GM23338 (cell line): ENCODE measurements at regions not wholly inside any gene's neighbourhood (a gene's known extent, or its start where the extent isn't known, plus 50 kb on each side); places are given as distances from the start of the nearest gene placed in this dataset.

Source experiments
- ATAC-seq: fragments of 200-7000 bp; cut with Tn5 transposase; 3 replicates; pipeline ENCODE4 v1.9.1; 2020
- DNase-seq: peaks from one replicate; pipeline ENCODE4 v3.0.0-alpha.2; 2015; ENCODE audit warnings: low spot score
- H2AFZ ChIP-seq: fragments of 200-600 bp; sonication (generic); 2 replicates; pipeline ENCODE4 v1.8.0; 2016; ENCODE audit warnings: antibody characterized with exemption, mild to moderate bottlenecking, moderate library complexity
- H3F3A ChIP-seq: fragments of 200-600 bp; sonication (generic); replicated peaks from 2 replicates; pipeline ENCODE4 v1.8.0; 2017; ENCODE audit warnings: antibody characterized with exemption, mixed run types, low read depth
- H3K27ac ChIP-seq: fragments of 200-600 bp; sonication (generic); 2 replicates; pipeline ENCODE4 v1.6.1; 2016; ENCODE audit warnings: low read depth
- H3K27me3 ChIP-seq: fragments of 200-600 bp; sonication (generic); 2 replicates; pipeline ENCODE4 v1.8.0; 2016; ENCODE audit warnings: mild to moderate bottlenecking, mixed run types, moderate library complexity; ENCODE audit not compliant: insufficient read depth
- H3K36me3 ChIP-seq: fragments of 200-600 bp; sonication (generic); 2 replicates; pipeline ENCODE4 v1.8.0; 2016; ENCODE audit warnings: mild to moderate bottlenecking; ENCODE audit not compliant: insufficient read depth
- H3K4me1 ChIP-seq: fragments of 200-600 bp; sonication (generic); 2 replicates; pipeline ENCODE4 v1.8.0; 2016; ENCODE audit warnings: mild to moderate bottlenecking, moderate library complexity; ENCODE audit not compliant: insufficient read depth
- H3K4me2 ChIP-seq: fragments of 200-600 bp; sonication (generic); 2 replicates; pipeline ENCODE4 v1.7.1; 2017; ENCODE audit warnings: mixed run types
- H3K4me3 ChIP-seq: fragments of 200-600 bp; sonication (generic); 2 replicates; pipeline ENCODE4 v1.6.1; 2016; ENCODE audit warnings: mixed run types
- H3K79me2 ChIP-seq: fragments of 200-600 bp; sonication (generic); replicated peaks from 2 replicates; pipeline ENCODE4 v1.8.0; 2017; ENCODE audit warnings: mild to moderate bottlenecking; ENCODE audit not compliant: insufficient read depth
- H3K9me2 ChIP-seq: fragments of 200-600 bp; sonication (generic); 2 replicates; pipeline ENCODE4 v1.8.0; 2017; ENCODE audit not compliant: insufficient read depth
- H4K20me1 ChIP-seq: fragments of 200-600 bp; sonication (generic); replicated peaks from 2 replicates; pipeline ENCODE4 v1.8.0; 2017; ENCODE audit warnings: mild to moderate bottlenecking; ENCODE audit not compliant: insufficient read depth
- H3K27ac Mint-ChIP-seq: 2 replicates; pipeline ENCODE4 v1.8.0; 2020; ENCODE audit warnings: inconsistent platforms, mild to moderate bottlenecking, moderate library complexity, mixed read lengths
- H3K27me3 Mint-ChIP-seq: 3 replicates; pipeline ENCODE4 v1.8.0; 2022; ENCODE audit warnings: low read depth, mild to moderate bottlenecking, moderate library complexity, mixed read lengths, inconsistent platforms; ENCODE audit not compliant: insufficient read depth, poor library complexity
- H3K36me3 Mint-ChIP-seq: 3 replicates; pipeline ENCODE4 v1.8.0; 2021; ENCODE audit warnings: low read depth, mild to moderate bottlenecking, inconsistent platforms, moderate library complexity, mixed read lengths
- H3K4me1 Mint-ChIP-seq: 3 replicates; pipeline ENCODE4 v1.8.0; 2020; ENCODE audit warnings: mild to moderate bottlenecking, inconsistent platforms, mixed read lengths
- H3K4me3 Mint-ChIP-seq: 3 replicates; pipeline ENCODE4 v1.8.0; 2021; ENCODE audit warnings: moderate library complexity, mild to moderate bottlenecking, inconsistent platforms, mixed read lengths
- H3K9me3 Mint-ChIP-seq: 3 replicates; pipeline ENCODE4 v1.8.0; 2020; ENCODE audit warnings: moderate library complexity, mild to moderate bottlenecking, inconsistent platforms, mixed read lengths
- JUNB ChIP-seq: IDR thresholded peaks from one replicate; pipeline ENCODE4 v1.6.1; 2016; ENCODE audit warnings: antibody characterized with exemption; ENCODE audit not compliant: unreplicated experiment
- NANOG ChIP-seq: IDR thresholded peaks from 2 replicates; pipeline ENCODE4 v1.6.1; 2016; ENCODE audit warnings: antibody characterized with exemption, borderline replicate concordance
- ZNF114 ChIP-seq: fragments of 250-450 bp; sonication (Bioruptor Pico); IDR thresholded peaks from 2 replicates; pipeline ENCODE4 v1.5.0; 2020; ENCODE audit warnings: mild to moderate bottlenecking, moderate library complexity
- TF ChIP-seq, protein P1 (sequence below): IDR thresholded peaks from one replicate; pipeline ENCODE4 v1.6.1; 2018; ENCODE audit warnings: antibody characterized with exemption; ENCODE audit not compliant: unreplicated experiment
- TF ChIP-seq, protein P2 (sequence below), 2 experiments: fragments of 200-600 bp in 1 of 2; sonication (generic) in 1 of 2; conservative IDR thresholded peaks; 2 replicates each; pipeline versions ENCODE4 v1.5.1 to v1.6.1; 2016 to 2017; ENCODE audit warnings: antibody characterized with exemption in 2 of 2, low read depth in 2 of 2, mild to moderate bottlenecking in 2 of 2, moderate library complexity in 1 of 2
- TF ChIP-seq, protein P3 (sequence below): fragments of 250-450 bp; sonication (Bioruptor Pico); IDR thresholded peaks from 2 replicates; pipeline ENCODE4 v1.5.0; 2020; ENCODE audit warnings: mild to moderate bottlenecking, moderate library complexity

DNA sequence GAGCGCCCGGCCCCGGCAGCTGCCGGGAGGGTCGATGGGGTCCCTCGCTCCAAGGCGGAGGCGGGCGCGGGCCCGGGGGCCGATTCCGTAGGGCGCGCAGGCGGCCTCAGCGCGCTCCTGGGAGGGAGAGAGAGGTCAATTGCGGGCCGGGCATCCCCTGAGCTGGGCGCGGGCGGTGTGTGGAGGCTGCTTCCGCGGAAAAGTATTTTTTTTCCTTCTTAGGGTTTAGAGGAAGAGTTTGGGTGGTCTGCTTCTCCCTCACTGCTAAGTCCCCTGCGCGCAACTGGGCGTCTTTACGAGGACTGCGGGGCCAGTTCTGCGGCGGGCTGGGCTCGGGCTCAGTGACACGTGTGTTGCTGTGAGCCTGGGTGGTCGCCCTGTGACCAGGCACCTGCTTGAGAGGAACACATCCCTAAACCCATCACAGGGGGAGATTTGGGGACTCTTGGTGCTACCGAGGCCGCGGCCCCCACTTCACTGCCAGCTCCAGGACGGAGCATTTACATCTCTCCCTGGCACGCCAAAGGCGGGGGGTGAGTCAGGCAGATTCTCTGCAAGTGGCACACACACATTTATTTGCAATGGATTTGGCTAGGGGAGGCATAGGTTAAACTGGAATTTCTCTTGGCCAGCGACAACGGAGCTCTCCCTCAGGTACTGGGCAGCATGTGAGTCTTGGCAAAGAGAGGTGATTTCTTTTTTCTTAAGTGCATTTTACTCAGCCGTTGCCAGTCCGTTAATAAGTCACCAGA lies 151.2 kb upstream of the SLC4A4 start (continued):
- TF ChIP-seq, protein P1, sequence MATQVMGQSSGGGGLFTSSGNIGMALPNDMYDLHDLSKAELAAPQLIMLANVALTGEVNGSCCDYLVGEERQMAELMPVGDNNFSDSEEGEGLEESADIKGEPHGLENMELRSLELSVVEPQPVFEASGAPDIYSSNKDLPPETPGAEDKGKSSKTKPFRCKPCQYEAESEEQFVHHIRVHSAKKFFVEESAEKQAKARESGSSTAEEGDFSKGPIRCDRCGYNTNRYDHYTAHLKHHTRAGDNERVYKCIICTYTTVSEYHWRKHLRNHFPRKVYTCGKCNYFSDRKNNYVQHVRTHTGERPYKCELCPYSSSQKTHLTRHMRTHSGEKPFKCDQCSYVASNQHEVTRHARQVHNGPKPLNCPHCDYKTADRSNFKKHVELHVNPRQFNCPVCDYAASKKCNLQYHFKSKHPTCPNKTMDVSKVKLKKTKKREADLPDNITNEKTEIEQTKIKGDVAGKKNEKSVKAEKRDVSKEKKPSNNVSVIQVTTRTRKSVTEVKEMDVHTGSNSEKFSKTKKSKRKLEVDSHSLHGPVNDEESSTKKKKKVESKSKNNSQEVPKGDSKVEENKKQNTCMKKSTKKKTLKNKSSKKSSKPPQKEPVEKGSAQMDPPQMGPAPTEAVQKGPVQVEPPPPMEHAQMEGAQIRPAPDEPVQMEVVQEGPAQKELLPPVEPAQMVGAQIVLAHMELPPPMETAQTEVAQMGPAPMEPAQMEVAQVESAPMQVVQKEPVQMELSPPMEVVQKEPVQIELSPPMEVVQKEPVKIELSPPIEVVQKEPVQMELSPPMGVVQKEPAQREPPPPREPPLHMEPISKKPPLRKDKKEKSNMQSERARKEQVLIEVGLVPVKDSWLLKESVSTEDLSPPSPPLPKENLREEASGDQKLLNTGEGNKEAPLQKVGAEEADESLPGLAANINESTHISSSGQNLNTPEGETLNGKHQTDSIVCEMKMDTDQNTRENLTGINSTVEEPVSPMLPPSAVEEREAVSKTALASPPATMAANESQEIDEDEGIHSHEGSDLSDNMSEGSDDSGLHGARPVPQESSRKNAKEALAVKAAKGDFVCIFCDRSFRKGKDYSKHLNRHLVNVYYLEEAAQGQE: no peak
- no peak for TF ChIP-seq JUNB
- TF ChIP-seq ZNF114 (CRISPR knock-in tag): no peak
- TF ChIP-seq NANOG: no peak

DNA sequence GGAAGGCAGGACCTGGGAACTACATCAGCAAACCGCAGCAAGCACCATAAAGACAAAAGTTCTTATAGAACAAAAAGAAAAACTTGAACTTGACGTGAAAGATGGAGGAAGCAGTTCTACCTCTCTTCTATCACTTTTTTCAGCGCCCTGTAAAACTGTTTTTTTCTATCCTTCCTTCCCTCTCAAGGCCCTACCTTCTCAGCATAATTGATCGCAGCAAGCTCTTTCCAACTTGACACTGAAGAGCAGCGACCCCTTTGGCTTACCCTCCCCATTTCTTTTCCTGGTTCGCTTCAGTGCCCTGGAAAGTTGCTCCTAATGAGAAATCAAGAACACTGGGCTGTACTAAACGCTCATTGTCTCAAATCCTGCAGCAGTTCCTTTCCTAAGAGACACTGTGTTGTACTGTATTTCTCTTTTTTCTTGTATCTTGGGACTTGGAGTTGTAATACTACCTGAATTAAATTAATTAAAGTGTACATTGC lies 150.6 kb upstream of the SLC4A4 start:
- Mint-ChIP-seq H3K9me3 (no peaks in the 10 kb centered on the region), H3K36me3 (no peaks in the 10 kb centered on the region; the same call in 2 of the 3 replicates), H3K27ac (no peak overlapping the region), H3K4me3 (peak overlapping the region; percentile 85), H3K4me1 (peaks cover 13% of the 10 kb centered on the region), H3K27me3 (peaks cover 22% of the 10 kb centered on the region)
- Histone ChIP-seq H3K27me3 (peaks cover 46% of the 10 kb centered on the region), H3K36me3 (no peaks in the 10 kb centered on the region), H3K9me2 (no peaks in the 10 kb centered on the region), H3K4me3 (peak overlapping the region; percentile 78), H4K20me1 (no peaks in the 10 kb centered on the region), H3K79me2 (no peaks in the 10 kb centered on the region), H3K27ac (no peak overlapping the region), H2AFZ (peak overlapping the region; percentile 92), H3F3A (no peaks in the 10 kb centered on the region), H3K4me2 (peak overlapping the region; percentile 89), H3K4me1 (peaks cover 5% of the 10 kb centered on the region)
- TF ChIP-seq, protein P2, sequence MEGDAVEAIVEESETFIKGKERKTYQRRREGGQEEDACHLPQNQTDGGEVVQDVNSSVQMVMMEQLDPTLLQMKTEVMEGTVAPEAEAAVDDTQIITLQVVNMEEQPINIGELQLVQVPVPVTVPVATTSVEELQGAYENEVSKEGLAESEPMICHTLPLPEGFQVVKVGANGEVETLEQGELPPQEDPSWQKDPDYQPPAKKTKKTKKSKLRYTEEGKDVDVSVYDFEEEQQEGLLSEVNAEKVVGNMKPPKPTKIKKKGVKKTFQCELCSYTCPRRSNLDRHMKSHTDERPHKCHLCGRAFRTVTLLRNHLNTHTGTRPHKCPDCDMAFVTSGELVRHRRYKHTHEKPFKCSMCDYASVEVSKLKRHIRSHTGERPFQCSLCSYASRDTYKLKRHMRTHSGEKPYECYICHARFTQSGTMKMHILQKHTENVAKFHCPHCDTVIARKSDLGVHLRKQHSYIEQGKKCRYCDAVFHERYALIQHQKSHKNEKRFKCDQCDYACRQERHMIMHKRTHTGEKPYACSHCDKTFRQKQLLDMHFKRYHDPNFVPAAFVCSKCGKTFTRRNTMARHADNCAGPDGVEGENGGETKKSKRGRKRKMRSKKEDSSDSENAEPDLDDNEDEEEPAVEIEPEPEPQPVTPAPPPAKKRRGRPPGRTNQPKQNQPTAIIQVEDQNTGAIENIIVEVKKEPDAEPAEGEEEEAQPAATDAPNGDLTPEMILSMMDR (conservative IDR thresholded peaks at IDR 0.05; ENCODE audit: low read depth in 2 of 2): peak; percentile 40 to 49
- TF ChIP-seq, protein P3, sequence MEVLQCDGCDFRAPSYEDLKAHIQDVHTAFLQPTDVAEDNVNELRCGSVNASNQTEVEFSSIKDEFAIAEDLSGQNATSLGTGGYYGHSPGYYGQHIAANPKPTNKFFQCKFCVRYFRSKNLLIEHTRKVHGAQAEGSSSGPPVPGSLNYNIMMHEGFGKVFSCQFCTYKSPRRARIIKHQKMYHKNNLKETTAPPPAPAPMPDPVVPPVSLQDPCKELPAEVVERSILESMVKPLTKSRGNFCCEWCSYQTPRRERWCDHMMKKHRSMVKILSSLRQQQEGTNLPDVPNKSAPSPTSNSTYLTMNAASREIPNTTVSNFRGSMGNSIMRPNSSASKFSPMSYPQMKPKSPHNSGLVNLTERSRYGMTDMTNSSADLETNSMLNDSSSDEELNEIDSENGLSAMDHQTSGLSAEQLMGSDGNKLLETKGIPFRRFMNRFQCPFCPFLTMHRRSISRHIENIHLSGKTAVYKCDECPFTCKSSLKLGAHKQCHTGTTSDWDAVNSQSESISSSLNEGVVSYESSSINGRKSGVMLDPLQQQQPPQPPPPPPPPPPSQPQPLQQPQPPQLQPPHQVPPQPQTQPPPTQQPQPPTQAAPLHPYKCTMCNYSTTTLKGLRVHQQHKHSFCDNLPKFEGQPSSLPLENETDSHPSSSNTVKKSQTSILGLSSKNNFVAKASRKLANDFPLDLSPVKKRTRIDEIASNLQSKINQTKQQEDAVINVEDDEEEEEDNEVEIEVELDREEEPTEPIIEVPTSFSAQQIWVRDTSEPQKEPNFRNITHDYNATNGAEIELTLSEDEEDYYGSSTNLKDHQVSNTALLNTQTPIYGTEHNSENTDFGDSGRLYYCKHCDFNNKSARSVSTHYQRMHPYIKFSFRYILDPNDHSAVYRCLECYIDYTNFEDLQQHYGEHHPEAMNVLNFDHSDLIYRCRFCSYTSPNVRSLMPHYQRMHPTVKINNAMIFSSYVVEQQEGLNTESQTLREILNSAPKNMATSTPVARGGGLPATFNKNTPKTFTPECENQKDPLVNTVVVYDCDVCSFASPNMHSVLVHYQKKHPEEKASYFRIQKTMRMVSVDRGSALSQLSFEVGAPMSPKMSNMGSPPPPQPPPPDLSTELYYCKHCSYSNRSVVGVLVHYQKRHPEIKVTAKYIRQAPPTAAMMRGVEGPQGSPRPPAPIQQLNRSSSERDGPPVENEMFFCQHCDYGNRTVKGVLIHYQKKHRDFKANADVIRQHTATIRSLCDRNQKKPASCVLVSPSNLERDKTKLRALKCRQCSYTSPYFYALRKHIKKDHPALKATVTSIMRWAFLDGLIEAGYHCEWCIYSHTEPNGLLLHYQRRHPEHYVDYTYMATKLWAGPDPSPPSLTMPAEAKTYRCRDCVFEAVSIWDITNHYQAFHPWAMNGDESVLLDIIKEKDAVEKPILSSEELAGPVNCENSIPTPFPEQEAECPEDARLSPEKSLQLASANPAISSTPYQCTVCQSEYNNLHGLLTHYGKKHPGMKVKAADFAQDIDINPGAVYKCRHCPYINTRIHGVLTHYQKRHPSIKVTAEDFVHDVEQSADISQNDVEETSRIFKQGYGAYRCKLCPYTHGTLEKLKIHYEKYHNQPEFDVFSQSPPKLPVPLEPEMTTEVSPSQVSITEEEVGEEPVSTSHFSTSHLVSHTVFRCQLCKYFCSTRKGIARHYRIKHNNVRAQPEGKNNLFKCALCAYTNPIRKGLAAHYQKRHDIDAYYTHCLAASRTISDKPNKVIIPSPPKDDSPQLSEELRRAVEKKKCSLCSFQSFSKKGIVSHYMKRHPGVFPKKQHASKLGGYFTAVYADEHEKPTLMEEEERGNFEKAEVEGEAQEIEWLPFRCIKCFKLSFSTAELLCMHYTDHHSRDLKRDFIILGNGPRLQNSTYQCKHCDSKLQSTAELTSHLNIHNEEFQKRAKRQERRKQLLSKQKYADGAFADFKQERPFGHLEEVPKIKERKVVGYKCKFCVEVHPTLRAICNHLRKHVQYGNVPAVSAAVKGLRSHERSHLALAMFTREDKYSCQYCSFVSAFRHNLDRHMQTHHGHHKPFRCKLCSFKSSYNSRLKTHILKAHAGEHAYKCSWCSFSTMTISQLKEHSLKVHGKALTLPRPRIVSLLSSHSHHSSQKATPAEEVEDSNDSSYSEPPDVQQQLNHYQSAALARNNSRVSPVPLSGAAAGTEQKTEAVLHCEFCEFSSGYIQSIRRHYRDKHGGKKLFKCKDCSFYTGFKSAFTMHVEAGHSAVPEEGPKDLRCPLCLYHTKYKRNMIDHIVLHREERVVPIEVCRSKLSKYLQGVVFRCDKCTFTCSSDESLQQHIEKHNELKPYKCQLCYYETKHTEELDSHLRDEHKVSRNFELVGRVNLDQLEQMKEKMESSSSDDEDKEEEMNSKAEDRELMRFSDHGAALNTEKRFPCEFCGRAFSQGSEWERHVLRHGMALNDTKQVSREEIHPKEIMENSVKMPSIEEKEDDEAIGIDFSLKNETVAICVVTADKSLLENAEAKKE (CRISPR knock-in tag): no peak
- ATAC-seq (peak; percentile 48), DNase-seq (peak; percentile 70)
